KMS-11 (cell line): ENCODE measurements at regions not wholly inside any gene's neighbourhood (a gene's known extent, or its start where the extent isn't known, plus 50 kb on each side); places are given as distances from the start of the nearest gene placed in this dataset.

ENCODE experiments used
- H2AFZ ChIP-seq: fragments of 200-600 bp; sonication (generic); 2 replicates; pipeline ENCODE4 v1.6.1; 2016; ENCODE audit warnings: antibody characterized with exemption, mixed run types, low read depth
- H3K27ac ChIP-seq: fragments of 200-600 bp; sonication (generic); 2 replicates; pipeline ENCODE4 v1.6.1; 2016; ENCODE audit warnings: mild to moderate bottlenecking, mixed run types
- H3K27me3 ChIP-seq: fragments of 200-600 bp; sonication (generic); 2 replicates; pipeline ENCODE4 v1.6.1; 2017; ENCODE audit warnings: mild to moderate bottlenecking, low read depth, mixed run types, moderate library complexity; ENCODE audit not compliant: insufficient read depth
- H3K36me3 ChIP-seq: fragments of 200-600 bp; sonication (generic); 2 replicates; pipeline ENCODE4 v1.6.1; 2017; ENCODE audit warnings: mild to moderate bottlenecking, mixed run types; ENCODE audit not compliant: insufficient read depth
- H3K4me1 ChIP-seq: fragments of 200-600 bp; sonication (generic); 2 replicates; pipeline ENCODE4 v1.6.1; 2016; ENCODE audit warnings: mild to moderate bottlenecking, low read depth, mixed run types; ENCODE audit not compliant: poor library complexity, severe bottlenecking
- H3K4me2 ChIP-seq: fragments of 200-600 bp; sonication (generic); 2 replicates; pipeline ENCODE4 v1.7.0; 2016; ENCODE audit warnings: mild to moderate bottlenecking, mixed run types
- H3K4me3 ChIP-seq: fragments of 200-600 bp; sonication (generic); IDR thresholded peaks from 2 replicates; pipeline ENCODE4 v1.6.1; 2017; ENCODE audit warnings: low read depth, low read length, mixed read lengths; ENCODE audit not compliant: insufficient read depth
- H3K79me2 ChIP-seq: fragments of 200-600 bp; sonication (generic); 2 replicates; pipeline ENCODE4 v1.6.1; 2016; ENCODE audit warnings: low read depth, mixed run types; ENCODE audit not compliant: insufficient read depth
- H3K9ac ChIP-seq: fragments of 200-600 bp; sonication (generic); 2 replicates; pipeline ENCODE4 v1.6.1; 2016; ENCODE audit warnings: mild to moderate bottlenecking, mixed run types
- H4K20me1 ChIP-seq: fragments of 200-600 bp; sonication (generic); 2 replicates; pipeline ENCODE4 v1.6.1; 2016; ENCODE audit warnings: mild to moderate bottlenecking, mixed run types; ENCODE audit not compliant: insufficient read depth
- CTCF ChIP-seq: fragments of 200-600 bp; sonication (generic); conservative IDR thresholded peaks from 2 replicates; pipeline ENCODE4 v1.6.1; 2017; ENCODE audit warnings: low read depth, mild to moderate bottlenecking, antibody characterized with exemption, low read length, moderate library complexity, mixed read lengths

GRCh38 chr20:6855796-6856195, 88.3 kb downstream of the BMP2 start:
- no peak overlapping the region for H3K4me2 ChIP-seq
- no peaks in the 10 kb centered on the region for H3K36me3 ChIP-seq
- TF ChIP-seq CTCF: no peak
- no peaks in the 10 kb centered on the region for H3K27me3 ChIP-seq
- no peak overlapping the region for H3K4me3 ChIP-seq
- H3K4me1 ChIP-seq: no peaks in the 10 kb centered on the region
- H2AFZ ChIP-seq: no peak overlapping the region
- H3K27ac ChIP-seq: no peak overlapping the region
- no peak overlapping the region for H3K9ac ChIP-seq
- H3K79me2 ChIP-seq: no peaks in the 10 kb centered on the region
- H4K20me1 ChIP-seq: no peaks in the 10 kb centered on the region

- H3K79me2 ChIP-seq: no peaks in the 10 kb centered on the region
- no peak overlapping the region for H2AFZ ChIP-seq
- H3K27me3 ChIP-seq: no peaks in the 10 kb centered on the region
- TF ChIP-seq CTCF: no peak
- H3K36me3 ChIP-seq: no peaks in the 10 kb centered on the region
- no peaks in the 10 kb centered on the region for H4K20me1 ChIP-seq
- no peak overlapping the region for H3K9ac ChIP-seq
- no peaks in the 10 kb centered on the region for H3K4me1 ChIP-seq
- no peak overlapping the region for H3K4me2 ChIP-seq
- no peak overlapping the region for H3K4me3 ChIP-seq
- no peak overlapping the region for H3K27ac ChIP-seq
These were observed 90.4 kb downstream of the BMP2 start for GRCh38 chr20:6857927-6858326.

- H2AFZ ChIP-seq: no peak overlapping the region
These were observed 95.9 kb downstream of the BMP2 start for GRCh38 chr20:6863355-6863754.

GRCh38 chr20:6863798-6864201, 96.3 kb downstream of the BMP2 start:
- Histone ChIP-seq H3K36me3 (no peaks in the 10 kb centered on the region), H3K4me1 (peaks cover 8% of the 10 kb centered on the region), H3K9ac (no peak overlapping the region), H3K4me3 (no peak overlapping the region), H4K20me1 (no peaks in the 10 kb centered on the region), H3K79me2 (no peaks in the 10 kb centered on the region), H3K27ac (no peak overlapping the region), H2AFZ (no peak overlapping the region), H3K4me2 (no peak overlapping the region), H3K27me3 (no peaks in the 10 kb centered on the region)
- no peak for TF ChIP-seq CTCF

More at GRCh38 chr20:6863355-6863754, 95.9 kb downstream of the BMP2 start:
- no peak overlapping the region for H3K9ac ChIP-seq
- H4K20me1 ChIP-seq: no peaks in the 10 kb centered on the region
- H3K4me2 ChIP-seq: no peak overlapping the region
- TF ChIP-seq CTCF: no peak
- H3K4me1 ChIP-seq: peaks cover 4% of the 10 kb centered on the region
- no peaks in the 10 kb centered on the region for H3K79me2 ChIP-seq
- no peaks in the 10 kb centered on the region for H3K36me3 ChIP-seq
- H3K4me3 ChIP-seq: no peak overlapping the region
- H3K27ac ChIP-seq: no peak overlapping the region
- no peaks in the 10 kb centered on the region for H3K27me3 ChIP-seq
